Activated T-cell treated with anti-CD3 and anti-CD28 coated beads, Interleukin-2, amount 50 U/mL, for 72 hours (primary cell): ENCODE measurements at regions not wholly inside any gene's neighbourhood (a gene's known extent, or its start where the extent isn't known, plus 50 kb on each side); places are given as distances from the start of the nearest gene placed in this dataset.
"Not testable (repeated sequence)": the region's sequence is repeated elsewhere in the genome, so short reads cannot be mapped to it uniquely, and the experiment has no call there.

Experiments
- ATAC-seq, 2 donors: fragments of 150-1000 bp; cut with Tn5 transposase; replicated peaks in 1 of 2; 2 replicates each; pipeline ENCODE4 v1.10.0; 2021; ENCODE audit warnings: moderate library complexity in 2 of 2, mild to moderate bottlenecking in 1 of 2
- DNase-seq, 2 donors: peaks; one replicate each; pipeline ENCODE4 v3.0.0; 2021 to 2022; ENCODE audit warnings: mixed read lengths in 1 of 2
- H3K27ac Mint-ChIP-seq: one replicate; pipeline ENCODE4 v1.8.0; 2022; ENCODE audit warnings: mild to moderate bottlenecking, moderate library complexity, mixed read lengths
- H3K27me3 Mint-ChIP-seq: one replicate; pipeline ENCODE4 v1.8.0; 2022; ENCODE audit warnings: low read depth, mixed read lengths
- H3K36me3 Mint-ChIP-seq, 2 donors: one replicate each; pipeline ENCODE4 v1.8.0; 2022; ENCODE audit warnings: mixed read lengths in 2 of 2, mild to moderate bottlenecking in 1 of 2; ENCODE audit not compliant: insufficient read depth in 2 of 2
- H3K4me1 Mint-ChIP-seq: one replicate; pipeline ENCODE4 v1.8.0; 2022; ENCODE audit warnings: low read depth, mixed read lengths
- H3K4me3 Mint-ChIP-seq, 2 donors: one replicate each; pipeline ENCODE4 v1.8.0; 2022; ENCODE audit warnings: mild to moderate bottlenecking in 2 of 2, mixed read lengths in 2 of 2, moderate library complexity in 2 of 2
- H3K9me3 Mint-ChIP-seq, 2 donors: one replicate each; pipeline ENCODE4 v1.8.0; 2022; ENCODE audit warnings: mixed read lengths in 2 of 2

DNA sequence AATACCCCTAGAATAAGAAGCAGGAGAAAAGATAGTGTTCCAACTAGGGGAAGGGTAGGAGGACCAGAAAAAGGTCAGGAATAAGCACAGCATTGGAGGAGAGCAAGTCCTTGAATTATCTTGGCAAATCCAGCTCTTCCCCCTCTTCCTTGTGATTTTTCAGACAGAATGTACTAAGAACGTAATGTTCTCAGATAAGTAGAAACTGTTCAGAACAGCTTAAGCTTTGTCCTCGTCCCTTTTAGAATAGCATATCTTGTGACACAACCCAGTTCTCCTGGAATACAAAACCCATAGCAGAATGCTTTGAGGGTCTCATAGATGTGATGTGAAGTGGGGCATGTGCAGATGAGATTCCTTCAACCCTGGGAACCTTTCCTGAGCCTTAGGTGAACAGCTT, 97.4 kb downstream of the EMB start:
- Mint-ChIP-seq H3K36me3 (no peaks in the 10 kb centered on the region), H3K27ac (no peak overlapping the region)

GRCh38 chr5:50340757-50341156, 100.3 kb downstream of the EMB start:
- Mint-ChIP-seq H3K4me1 (no peaks in the 10 kb centered on the region), H3K27ac (no peak overlapping the region), H3K36me3 (peaks cover under 1% of the 10 kb centered on the region in 2 donors), H3K27me3 (no peaks in the 10 kb centered on the region), H3K9me3 (no peaks in the 10 kb centered on the region), H3K4me3 (no peak overlapping the region)
- DNase-seq: no peak
- no peak for ATAC-seq

More for the DNA sequence above, 97.4 kb downstream of the EMB start:
- H3K27me3 Mint-ChIP-seq: no peaks in the 10 kb centered on the region
- no peak overlapping the region for H3K4me3 Mint-ChIP-seq
- H3K9me3 Mint-ChIP-seq: no peaks in the 10 kb centered on the region
- no peak for ATAC-seq
- no peaks in the 10 kb centered on the region for H3K4me1 Mint-ChIP-seq
- DNase-seq: no peak

DNA sequence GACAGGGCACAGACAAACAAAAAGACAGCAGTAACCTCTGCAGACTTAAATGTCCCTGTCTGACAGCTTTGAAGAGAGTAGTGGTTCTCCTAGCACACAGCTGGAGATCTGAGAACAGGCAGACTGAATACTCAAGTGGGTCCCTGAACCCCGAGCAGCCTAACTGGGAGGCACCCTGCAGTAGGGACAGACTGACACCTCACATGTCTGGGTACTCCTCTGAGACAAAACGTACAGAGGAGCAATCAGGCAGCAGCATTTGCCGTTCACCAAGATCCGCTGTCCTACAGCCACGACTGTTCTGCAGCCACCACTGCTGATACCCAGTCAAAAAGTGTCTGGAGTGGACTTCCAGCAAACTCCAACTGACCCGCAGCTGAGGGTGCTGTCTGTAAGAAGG, 110.5 kb downstream of the EMB start:
- H3K36me3 Mint-ChIP-seq: peaks cover 14 to 15% of the 10 kb centered on the region in 2 donors
- not testable (repeated sequence) for H3K27ac Mint-ChIP-seq, ATAC-seq, H3K4me1 Mint-ChIP-seq, H3K4me3 Mint-ChIP-seq, H3K27me3 Mint-ChIP-seq, DNase-seq
- peaks cover 10 to 13% of the 10 kb centered on the region in 2 donors for H3K9me3 Mint-ChIP-seq

DNA sequence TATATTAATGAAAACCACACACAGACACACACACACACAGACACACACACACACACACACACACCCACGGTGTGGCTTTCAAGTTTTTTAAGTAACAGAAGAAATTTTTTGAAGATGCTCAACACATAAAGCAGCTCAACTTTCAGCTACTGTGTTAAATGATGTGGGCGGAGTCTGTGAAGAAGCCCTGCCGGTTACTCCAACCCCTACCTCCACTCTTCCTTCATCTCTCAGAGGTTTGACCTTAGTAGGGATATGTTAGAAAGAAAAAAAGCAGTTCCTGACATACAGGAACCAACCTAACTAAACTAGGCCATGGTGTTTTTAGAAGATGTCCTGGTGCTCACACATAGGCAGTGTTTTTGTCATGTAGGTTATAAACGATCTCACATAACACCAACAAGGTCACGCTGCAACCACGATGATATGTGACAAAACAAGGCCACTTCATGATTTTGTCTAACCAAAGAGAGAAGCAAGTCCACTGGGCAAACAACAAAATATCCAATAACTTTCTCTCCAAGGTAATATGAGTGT, 112.8 kb downstream of the EMB start:
- Mint-ChIP-seq H3K27me3 (no peaks in the 10 kb centered on the region), H3K36me3 (peaks cover 12 to 15% of the 10 kb centered on the region in 2 donors), H3K9me3 (peaks cover 10 to 12% of the 10 kb centered on the region in 2 donors), H3K4me3 (peak overlapping the region in 1 of 2 donors; percentile 61), H3K4me1 (peaks cover 9% of the 10 kb centered on the region), H3K27ac (peak overlapping the region; percentile 14)
- ATAC-seq (no peak), DNase-seq (no peak)

DNA sequence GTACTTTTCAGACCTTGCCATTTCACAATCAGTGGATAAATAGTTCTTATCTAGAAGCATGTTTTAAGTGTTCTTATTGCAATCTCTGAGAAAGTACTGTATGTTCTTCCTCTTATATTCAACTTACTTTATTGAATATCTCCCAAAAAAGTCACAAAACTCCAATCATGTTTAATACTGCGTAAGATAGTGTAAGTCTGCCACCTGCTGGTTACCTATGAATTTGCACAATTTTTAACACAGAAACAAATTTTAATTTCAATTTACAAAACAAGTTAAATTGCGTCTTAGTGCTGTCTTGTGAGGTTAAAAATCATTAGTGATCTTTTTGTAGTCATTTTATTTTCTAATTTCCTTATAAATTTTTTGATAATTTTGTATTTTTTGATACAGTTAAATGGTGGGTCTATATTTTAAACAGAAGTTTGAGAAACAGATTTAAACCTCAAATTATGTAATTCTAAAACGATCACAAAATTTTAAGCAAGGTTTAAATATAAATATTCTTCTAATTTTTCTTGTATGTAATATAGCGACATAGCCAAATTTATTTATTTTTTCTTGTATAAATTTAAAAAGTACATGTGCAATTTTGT, 115.8 kb downstream of the EMB start:
- ATAC-seq: no peak

GRCh38 chr5:50320131-50320749, 120.8 kb downstream of the EMB start:
- H3K4me3 Mint-ChIP-seq: no peak overlapping the region
- no peaks in the 10 kb centered on the region for H3K36me3 Mint-ChIP-seq
- no peak overlapping the region for H3K27ac Mint-ChIP-seq
- H3K9me3 Mint-ChIP-seq: no peaks in the 10 kb centered on the region
- DNase-seq (no peak), ATAC-seq (no peak)
- no peaks in the 10 kb centered on the region for H3K27me3 Mint-ChIP-seq
- H3K4me1 Mint-ChIP-seq: no peaks in the 10 kb centered on the region

More for the DNA sequence above, 115.8 kb downstream of the EMB start:
- peak in 1 of 2 donors; percentile 12 for DNase-seq
- Mint-ChIP-seq H3K36me3 (peaks cover 1 to 4% of the 10 kb centered on the region in 2 donors), H3K27me3 (no peaks in the 10 kb centered on the region), H3K27ac (no peak overlapping the region), H3K9me3 (peaks cover 0 to 2% of the 10 kb centered on the region in 2 donors), H3K4me1 (peaks cover 9% of the 10 kb centered on the region), H3K4me3 (no peak overlapping the region)

DNA sequence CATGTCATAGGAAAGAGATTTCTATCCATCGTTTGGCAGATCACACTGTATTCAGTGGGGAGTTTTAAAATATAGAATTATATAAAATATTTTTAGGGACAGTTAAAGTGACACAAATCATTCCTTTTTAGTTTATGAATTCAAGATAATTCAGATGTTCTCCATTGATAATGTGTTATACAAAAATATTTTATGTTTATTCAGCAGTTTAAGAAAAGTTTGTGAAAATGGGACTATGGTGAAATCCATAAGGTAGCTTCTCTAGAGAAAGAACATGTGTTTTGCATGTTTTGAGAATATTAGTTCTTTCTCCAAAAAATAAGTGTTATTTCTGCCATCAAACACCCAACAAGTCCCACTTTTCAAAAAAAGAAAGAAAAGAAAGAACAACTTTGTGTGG, 122.9 kb downstream of the EMB start:
- Mint-ChIP-seq H3K27me3 (no peaks in the 10 kb centered on the region), H3K27ac (no peak overlapping the region), H3K4me1 (no peaks in the 10 kb centered on the region), H3K9me3 (peaks cover 0 to 2% of the 10 kb centered on the region in 2 donors), H3K36me3 (no peaks in the 10 kb centered on the region), H3K4me3 (no peak overlapping the region)
- DNase-seq (no peak), ATAC-seq (no peak)

- not testable (repeated sequence) for H3K27ac Mint-ChIP-seq, H3K36me3 Mint-ChIP-seq, ATAC-seq, H3K4me1 Mint-ChIP-seq, H3K27me3 Mint-ChIP-seq, H3K9me3 Mint-ChIP-seq, H3K4me3 Mint-ChIP-seq, DNase-seq
Observed at GRCh38 chr5:50306488-50306887, 134.6 kb downstream of the EMB start.

DNA sequence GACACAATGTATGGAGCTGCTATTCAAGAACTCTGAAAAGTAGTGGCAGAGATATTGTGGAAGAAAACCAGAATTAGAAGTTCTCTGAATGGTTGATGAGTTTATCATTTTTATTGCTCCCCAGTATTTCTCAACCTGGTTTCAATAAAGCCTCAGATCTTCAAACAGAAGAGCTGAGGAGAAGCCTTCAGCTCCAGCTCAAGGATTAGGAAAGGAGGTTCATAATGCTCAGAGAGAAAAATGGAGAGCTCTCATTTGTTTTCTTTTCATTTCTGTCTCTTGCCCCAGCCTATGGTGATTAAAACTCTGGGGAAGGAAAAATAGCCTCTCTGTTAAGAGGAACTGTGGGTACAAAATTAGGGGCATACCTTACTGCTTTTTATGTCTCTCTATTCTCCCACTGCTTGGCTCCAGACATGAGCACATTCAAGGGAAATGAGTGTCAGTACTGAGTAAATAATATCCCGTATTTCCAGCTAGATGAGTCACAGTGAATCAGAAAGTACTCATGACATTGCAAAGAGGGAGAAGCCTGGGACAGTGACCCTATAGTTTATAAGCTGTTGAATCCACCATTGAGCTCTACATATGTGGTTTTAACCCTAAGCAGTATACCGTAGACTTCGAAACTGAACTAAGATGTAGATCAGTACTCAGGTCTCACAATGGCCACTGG, 138.1 kb downstream of the EMB start:
- no peak for ATAC-seq
- H3K4me3 Mint-ChIP-seq: no peak overlapping the region
- H3K36me3 Mint-ChIP-seq: peaks cover 4 to 5% of the 10 kb centered on the region in 2 donors
- no peak for DNase-seq
- no peaks in the 10 kb centered on the region for H3K4me1 Mint-ChIP-seq
- H3K27ac Mint-ChIP-seq: no peak overlapping the region
- H3K27me3 Mint-ChIP-seq: no peaks in the 10 kb centered on the region
- peaks cover 5 to 6% of the 10 kb centered on the region in 2 donors for H3K9me3 Mint-ChIP-seq

GRCh38 chr5:50301756-50302155, 139.3 kb downstream of the EMB start:
- H3K4me3 Mint-ChIP-seq: no peak overlapping the region
- no peaks in the 10 kb centered on the region for H3K27me3 Mint-ChIP-seq

GRCh38 chr5:50300878-50301277, 140.2 kb downstream of the EMB start:
- DNase-seq (no peak), ATAC-seq (no peak)
- H3K27me3 Mint-ChIP-seq: no peaks in the 10 kb centered on the region
- H3K9me3 Mint-ChIP-seq: peaks cover 3 to 5% of the 10 kb centered on the region in 2 donors
- no peaks in the 10 kb centered on the region for H3K4me1 Mint-ChIP-seq
- H3K27ac Mint-ChIP-seq: no peak overlapping the region
- no peak overlapping the region for H3K4me3 Mint-ChIP-seq
- peaks cover 4 to 6% of the 10 kb centered on the region in 2 donors for H3K36me3 Mint-ChIP-seq

More at GRCh38 chr5:50301756-50302155, 139.3 kb downstream of the EMB start:
- H3K27ac Mint-ChIP-seq: no peak overlapping the region
- ATAC-seq: no peak
- no peak for DNase-seq
- H3K9me3 Mint-ChIP-seq: peaks cover 3 to 5% of the 10 kb centered on the region in 2 donors
- H3K4me1 Mint-ChIP-seq: no peaks in the 10 kb centered on the region
- peaks cover under 1 to 6% of the 10 kb centered on the region in 2 donors for H3K36me3 Mint-ChIP-seq

GRCh38 chr5:50299896-50300295, 141.2 kb downstream of the EMB start:
- Mint-ChIP-seq H3K4me1 (no peaks in the 10 kb centered on the region), H3K9me3 (peaks cover 3 to 8% of the 10 kb centered on the region in 2 donors), H3K4me3 (no peak overlapping the region), H3K27me3 (no peaks in the 10 kb centered on the region), H3K36me3 (peaks cover 7% of the 10 kb centered on the region in 2 donors), H3K27ac (no peak overlapping the region)
- DNase-seq: no peak
- ATAC-seq: no peak

DNA sequence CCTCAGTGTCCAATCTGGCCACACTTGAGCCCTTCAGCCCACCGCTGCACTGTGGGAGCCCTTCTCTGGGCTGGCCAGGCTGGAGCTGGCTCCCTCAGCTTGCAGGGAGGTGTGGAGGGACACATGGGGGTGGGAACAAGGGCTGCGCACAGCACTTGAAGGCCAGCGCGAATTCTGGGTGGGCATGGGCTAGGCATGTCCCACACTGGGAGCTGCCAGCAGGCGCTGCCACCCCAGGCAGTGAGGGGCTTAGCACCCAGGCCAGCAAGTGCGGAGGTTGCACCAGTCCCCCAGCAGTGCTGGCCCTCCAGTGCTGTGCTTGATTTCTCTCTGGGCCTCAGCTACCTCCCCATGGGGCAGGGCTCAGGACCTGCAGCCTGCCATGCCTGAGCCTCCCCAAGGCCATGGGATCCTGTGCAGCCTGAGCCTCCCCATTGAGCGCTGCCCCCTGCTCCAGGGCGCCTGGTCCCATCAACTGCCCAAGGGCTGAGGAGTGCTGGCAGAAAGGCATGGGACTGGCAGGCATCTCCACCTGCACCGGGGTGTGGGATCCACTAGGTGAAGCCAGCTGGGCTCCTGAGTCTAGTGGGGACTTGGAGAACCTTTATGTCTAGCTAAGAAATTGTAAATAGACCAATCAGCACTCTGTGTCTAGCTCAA, 148.2 kb downstream of the EMB start:
- no peak for DNase-seq
- Mint-ChIP-seq H3K9me3 (peaks cover 0 to 10% of the 10 kb centered on the region in 2 donors), H3K4me1 (no peaks in the 10 kb centered on the region), H3K27ac (no peak overlapping the region), H3K4me3 (no peak overlapping the region), H3K27me3 (no peaks in the 10 kb centered on the region), H3K36me3 (peaks cover 4 to 7% of the 10 kb centered on the region in 2 donors)
- ATAC-seq: no peak
